ENCODE measurements at regions not wholly inside any gene's neighbourhood (a gene's known extent, or its start where the extent isn't known, plus 50 kb on each side); places are given as distances from the start of the nearest gene placed in this dataset.

- ChIA-PET RAD21 (ENCODE audit: low non-redundant PET in 1 of 2, low total read pairs in 2 of 2, uncharacterized antibody in 2 of 2, unreplicated experiment in 2 of 2) (no interaction called here), POLR2A (no interaction called here), CTCF (no interaction called here)
- no peak overlapping the region for H2AFZ ChIP-seq (ENCODE audit: low read depth, low read length, poor library complexity, severe bottlenecking)
- no TSS peak for BruUV-seq (replicated peaks)
- no peaks in the 10 kb centered on the region for H3K79me2 ChIP-seq (ENCODE audit: insufficient read depth, low read length)
- DNase-seq (ENCODE audit: low read depth, low spot score): no peak
- H3K36me3 ChIP-seq (ENCODE audit: control insufficient read depth in 1 of 2, insufficient read depth in 2 of 2, low read length in 2 of 2): no peaks in the 10 kb centered on the region
- no peaks in the 10 kb centered on the region for H3K27me3 ChIP-seq (ENCODE audit: insufficient read depth, low read length)
- intact Hi-C loops (cut with micrococcal nuclease): loop anchor here (10.0 kb wide), 1 partner anchor 617 kb away; the partner anchor contains the start of gene HS3ST3B1
- no peaks in the 10 kb centered on the region for H3K4me1 ChIP-seq (ENCODE audit: control insufficient read depth in 1 of 2, insufficient read depth in 2 of 2, low read length in 2 of 2)
- no peak overlapping the region for H3K4me2 ChIP-seq (ENCODE audit: low read length)
- no peaks in the 10 kb centered on the region; a peak in 1 of 4 replicates for H3K9me3 ChIP-seq (ENCODE audit: control insufficient read depth in 1 of 2, insufficient read depth in 1 of 2, low read depth in 1 of 2, low read length in 2 of 2)
- no peak for TF ChIP-seq CBX3 (IDR thresholded peaks at IDR 0.05; ENCODE audit: low read depth)
- no peak for TF ChIP-seq CTCF (IDR thresholded peaks at IDR 0.05 in 2 of 3, conservative IDR thresholded peaks at IDR 0.05 in 1 of 3; ENCODE audit: borderline replicate concordance in 1 of 3, insufficient read depth in 1 of 3, low read depth in 2 of 3, low read length in 2 of 3)
- TF ChIP-seq POLR2AphosphoS5 (IDR thresholded peaks at IDR 0.05; ENCODE audit: low read depth, low read length): no peak
- no peak for TF ChIP-seq ZFX (IDR thresholded peaks at IDR 0.05)
- TF ChIP-seq ELF1 (IDR thresholded peaks at IDR 0.05; ENCODE audit: borderline replicate concordance, low read depth): no peak
- no peak for TF ChIP-seq EGR1 (IDR thresholded peaks at IDR 0.05; ENCODE audit: low read depth)
- no peak for TF ChIP-seq SP1 (IDR thresholded peaks at IDR 0.05; ENCODE audit: low read depth)
- TF ChIP-seq ATF3 (IDR thresholded peaks at IDR 0.05): no peak
- TF ChIP-seq JUND (IDR thresholded peaks at IDR 0.05): no peak
- no peak for TF ChIP-seq SRF (IDR thresholded peaks at IDR 0.05; ENCODE audit: low read depth)
- no peak for TF ChIP-seq SIN3A (IDR thresholded peaks at IDR 0.05; ENCODE audit: low read depth)
- no peak for TF ChIP-seq REST (IDR thresholded peaks at IDR 0.05; ENCODE audit: low read depth)
- TF ChIP-seq FOSL1 (IDR thresholded peaks at IDR 0.05; ENCODE audit: low read depth): no peak
- no peak for TF ChIP-seq YY1 (IDR thresholded peaks at IDR 0.05; ENCODE audit: extremely low read depth, insufficient replicate concordance, low read depth, low read length)
- TF ChIP-seq EZH2 (IDR thresholded peaks at IDR 0.05): no peak
- TF ChIP-seq EZH2phosphoT487 (IDR thresholded peaks at IDR 0.05; ENCODE audit: borderline replicate concordance): no peak
- TF ChIP-seq ZNF274 (IDR thresholded peaks at IDR 0.05; ENCODE audit: low read depth, low read length): no peak
- no peak for TF ChIP-seq ZBTB33 (IDR thresholded peaks at IDR 0.05; ENCODE audit: extremely low read depth, insufficient replicate concordance, low read length)
- no peak for TF ChIP-seq TCF7L2 (IDR thresholded peaks at IDR 0.05; ENCODE audit: borderline replicate concordance, extremely low read depth, insufficient read depth, insufficient read length)
- no peaks in the 10 kb centered on the region for H3K9me2 ChIP-seq (ENCODE audit: insufficient read depth)
- H3K27ac ChIP-seq (ENCODE audit: low read depth, low read length): no peak overlapping the region
- H4K20me1 ChIP-seq (ENCODE audit: insufficient read depth): no peaks in the 10 kb centered on the region
- H3K4me3 ChIP-seq (replicated peaks in 1 of 2; ENCODE audit: low read depth in 1 of 2, low read length in 2 of 2): no peak overlapping the region
- ATAC-seq: no peak
- no peak overlapping the region for H3K9ac ChIP-seq (ENCODE audit: low read length)
These were observed 343.2 kb downstream of the PMP22 start for GRCh38 chr17:14921936-14922335.
